Neural cell (in vitro differentiated cells): ENCODE measurements at regions not wholly inside any gene's neighbourhood (a gene's known extent, or its start where the extent isn't known, plus 50 kb on each side); places are given as distances from the start of the nearest gene placed in this dataset.

Source experiments
- H2AFZ ChIP-seq: fragments of 200-600, 300-800 bp; sonication (generic), shearing (Covaris generic); 2 replicates; pipeline ENCODE4 v1.6.0; 2014; ENCODE audit warnings: low read depth, mild to moderate bottlenecking, antibody characterized with exemption, low read length, moderate library complexity
- H3F3A ChIP-seq: fragments of 200-600 bp; shearing (Covaris generic); 2 replicates; pipeline ENCODE4 v1.6.1; 2016; ENCODE audit warnings: mild to moderate bottlenecking, moderate library complexity, mixed read lengths, antibody characterized with exemption, low read length; ENCODE audit not compliant: insufficient read depth, poor library complexity, severe bottlenecking
- H3K27ac ChIP-seq: fragments of 200-600, 300-800 bp; sonication (generic), shearing (Covaris generic); 2 replicates; pipeline ENCODE4 v1.5.1; 2014; ENCODE audit warnings: mild to moderate bottlenecking, low read length, moderate library complexity
- H3K27me3 ChIP-seq: fragments of 300-800, 200-600 bp; sonication (generic), shearing (Covaris generic); 2 replicates; pipeline ENCODE4 v1.6.0; 2014; ENCODE audit warnings: mild to moderate bottlenecking, low read depth, low read length, moderate library complexity; ENCODE audit not compliant: insufficient read depth
- H3K36me3 ChIP-seq: fragments of 300-800, 200-600 bp; sonication (generic), shearing (Covaris generic); 2 replicates; pipeline ENCODE4 v1.5.1; 2014; ENCODE audit warnings: mild to moderate bottlenecking, antibody characterized with exemption, low read length, moderate library complexity; ENCODE audit not compliant: insufficient read depth
- H3K4me2 ChIP-seq: fragments of 300-800, 200-600 bp; sonication (generic), shearing (Covaris generic); 2 replicates; pipeline ENCODE4 v1.6.0; 2014; ENCODE audit warnings: mild to moderate bottlenecking, low read length
- H3K4me3 ChIP-seq: fragments of 300-800, 200-600 bp; sonication (generic), shearing (Covaris generic); 2 replicates; pipeline ENCODE4 v1.5.1; 2014; ENCODE audit warnings: mild to moderate bottlenecking, low read length, moderate library complexity
- H3K79me2 ChIP-seq: fragments of 200-600 bp; shearing (Covaris generic); replicated peaks from 2 replicates; pipeline ENCODE4 v1.6.0; 2014; ENCODE audit warnings: mild to moderate bottlenecking, low read length, moderate library complexity; ENCODE audit not compliant: insufficient read depth
- H3K9ac ChIP-seq: fragments of 300-800, 200-600 bp; sonication (generic), shearing (Covaris generic); 2 replicates; pipeline ENCODE4 v1.6.1; 2016; ENCODE audit warnings: mild to moderate bottlenecking, low read length, mixed read lengths
- H3K9me2 ChIP-seq: fragments of 200-600 bp; shearing (Covaris generic); 2 replicates; pipeline ENCODE4 v1.6.1; 2016; ENCODE audit warnings: mild to moderate bottlenecking, low read length, mixed read lengths; ENCODE audit not compliant: insufficient read depth
- H3K9me3 ChIP-seq: fragments of 200-600, 300-800 bp; sonication (generic), shearing (Covaris generic); 2 replicates; pipeline ENCODE4 v1.6.1; 2016; ENCODE audit warnings: mild to moderate bottlenecking, mixed run types, low read length, moderate library complexity, mixed read lengths
- H4K20me1 ChIP-seq: fragments of 200-600 bp; shearing (Covaris generic); 2 replicates; pipeline ENCODE4 v1.6.1; 2016; ENCODE audit warnings: mild to moderate bottlenecking, mixed run types; ENCODE audit not compliant: insufficient read depth
- EP300 ChIP-seq: fragments of 450-650 bp; conservative IDR thresholded peaks from 2 replicates; pipeline ENCODE4 v1.6.1; 2014; ENCODE audit warnings: antibody characterized with exemption, mild to moderate bottlenecking, moderate library complexity; ENCODE audit not compliant: poor library complexity, severe bottlenecking
- EZH2 ChIP-seq: fragments of 200-600, 300-800 bp; shearing (Covaris generic), sonication (generic); IDR thresholded peaks from 2 replicates; pipeline ENCODE4 v1.6.1; 2014; ENCODE audit warnings: antibody characterized with exemption, low read length, borderline replicate concordance, mild to moderate bottlenecking; ENCODE audit not compliant: insufficient read depth, poor library complexity, severe bottlenecking
- MXI1 ChIP-seq: fragments of 450-650 bp; conservative IDR thresholded peaks from 2 replicates; pipeline ENCODE4 v1.6.1; 2014; ENCODE audit warnings: antibody characterized with exemption, mild to moderate bottlenecking; ENCODE audit not compliant: poor library complexity, severe bottlenecking
- POLR2AphosphoS5 ChIP-seq: IDR thresholded peaks from 2 replicates; pipeline ENCODE4 v1.6.1; 2012
- RAD21 ChIP-seq: fragments of 450-650 bp; conservative IDR thresholded peaks from 2 replicates; pipeline ENCODE4 v1.6.1; 2014; ENCODE audit warnings: antibody characterized with exemption, mild to moderate bottlenecking, moderate library complexity
- SMC3 ChIP-seq: fragments of 450-650 bp; conservative IDR thresholded peaks from 2 replicates; pipeline ENCODE4 v1.6.1; 2014; ENCODE audit warnings: antibody characterized with exemption, mild to moderate bottlenecking, moderate library complexity; ENCODE audit not compliant: poor library complexity
- TAF1 ChIP-seq: IDR thresholded peaks from 2 replicates; pipeline ENCODE4 v1.6.1; 2012; ENCODE audit warnings: low read depth
- TF ChIP-seq, protein P1 (sequence below): IDR thresholded peaks from 2 replicates; pipeline ENCODE4 v1.6.1; 2012; ENCODE audit warnings: borderline replicate concordance
- TF ChIP-seq, protein P2 (sequence below): fragments of 450-650 bp; IDR thresholded peaks from 2 replicates; pipeline ENCODE4 v1.5.1; 2014; ENCODE audit warnings: antibody characterized with exemption, mild to moderate bottlenecking, moderate library complexity; ENCODE audit not compliant: poor library complexity, severe bottlenecking

DNA sequence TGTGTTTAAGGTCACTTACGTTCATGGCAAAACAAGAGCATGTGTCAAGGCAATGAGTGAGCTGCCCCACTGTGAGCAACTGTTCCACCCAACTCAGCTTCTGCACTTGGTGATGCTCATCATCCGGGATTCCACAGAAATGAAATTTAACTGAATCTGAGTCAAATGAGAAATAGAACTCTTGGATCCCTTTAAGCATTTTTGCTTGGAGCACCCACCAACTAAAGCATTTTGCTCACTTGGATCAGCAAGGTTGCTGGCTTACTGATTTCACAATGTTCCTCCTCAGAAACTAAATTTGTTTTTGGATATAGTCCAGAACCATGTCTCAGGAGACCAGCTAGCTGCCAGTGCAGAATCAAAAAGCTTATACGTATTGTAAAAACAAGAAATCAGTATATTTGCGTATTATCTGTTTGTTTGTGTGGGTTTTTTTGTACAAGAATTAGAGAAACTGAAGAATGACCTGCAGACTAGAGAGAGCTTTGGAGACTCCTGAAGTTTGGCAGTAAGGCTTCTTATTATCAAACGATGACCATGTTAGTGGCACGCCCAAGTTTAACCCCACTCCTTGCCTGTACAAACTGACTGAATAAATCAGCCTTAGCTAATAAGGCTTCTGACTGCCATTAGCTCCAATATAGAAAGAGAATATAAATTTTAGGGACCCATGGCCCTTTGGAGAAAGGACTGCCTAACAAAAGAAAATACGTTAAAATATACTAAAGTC, 153.8 kb upstream of the FST start:
- Histone ChIP-seq H3K9me2 (no peaks in the 10 kb centered on the region), H3K9ac (no peak overlapping the region), H3K4me2 (no peak overlapping the region), H3K27ac (no peak overlapping the region), H3K79me2 (no peaks in the 10 kb centered on the region), H3K36me3 (no peaks in the 10 kb centered on the region), H3F3A (no peaks in the 10 kb centered on the region), H3K27me3 (no peaks in the 10 kb centered on the region), H4K20me1 (no peaks in the 10 kb centered on the region), H3K9me3 (no peaks in the 10 kb centered on the region), H2AFZ (no peak overlapping the region), H3K4me3 (no peak overlapping the region)
- TF ChIP-seq SMC3, result no peak
- TF ChIP-seq RAD21, result no peak
- TF ChIP-seq EP300, result no peak
- TF ChIP-seq, protein P1, sequence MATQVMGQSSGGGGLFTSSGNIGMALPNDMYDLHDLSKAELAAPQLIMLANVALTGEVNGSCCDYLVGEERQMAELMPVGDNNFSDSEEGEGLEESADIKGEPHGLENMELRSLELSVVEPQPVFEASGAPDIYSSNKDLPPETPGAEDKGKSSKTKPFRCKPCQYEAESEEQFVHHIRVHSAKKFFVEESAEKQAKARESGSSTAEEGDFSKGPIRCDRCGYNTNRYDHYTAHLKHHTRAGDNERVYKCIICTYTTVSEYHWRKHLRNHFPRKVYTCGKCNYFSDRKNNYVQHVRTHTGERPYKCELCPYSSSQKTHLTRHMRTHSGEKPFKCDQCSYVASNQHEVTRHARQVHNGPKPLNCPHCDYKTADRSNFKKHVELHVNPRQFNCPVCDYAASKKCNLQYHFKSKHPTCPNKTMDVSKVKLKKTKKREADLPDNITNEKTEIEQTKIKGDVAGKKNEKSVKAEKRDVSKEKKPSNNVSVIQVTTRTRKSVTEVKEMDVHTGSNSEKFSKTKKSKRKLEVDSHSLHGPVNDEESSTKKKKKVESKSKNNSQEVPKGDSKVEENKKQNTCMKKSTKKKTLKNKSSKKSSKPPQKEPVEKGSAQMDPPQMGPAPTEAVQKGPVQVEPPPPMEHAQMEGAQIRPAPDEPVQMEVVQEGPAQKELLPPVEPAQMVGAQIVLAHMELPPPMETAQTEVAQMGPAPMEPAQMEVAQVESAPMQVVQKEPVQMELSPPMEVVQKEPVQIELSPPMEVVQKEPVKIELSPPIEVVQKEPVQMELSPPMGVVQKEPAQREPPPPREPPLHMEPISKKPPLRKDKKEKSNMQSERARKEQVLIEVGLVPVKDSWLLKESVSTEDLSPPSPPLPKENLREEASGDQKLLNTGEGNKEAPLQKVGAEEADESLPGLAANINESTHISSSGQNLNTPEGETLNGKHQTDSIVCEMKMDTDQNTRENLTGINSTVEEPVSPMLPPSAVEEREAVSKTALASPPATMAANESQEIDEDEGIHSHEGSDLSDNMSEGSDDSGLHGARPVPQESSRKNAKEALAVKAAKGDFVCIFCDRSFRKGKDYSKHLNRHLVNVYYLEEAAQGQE, result no peak
- no peak for TF ChIP-seq MXI1
- no peak for TF ChIP-seq TAF1
- TF ChIP-seq, protein P2, sequence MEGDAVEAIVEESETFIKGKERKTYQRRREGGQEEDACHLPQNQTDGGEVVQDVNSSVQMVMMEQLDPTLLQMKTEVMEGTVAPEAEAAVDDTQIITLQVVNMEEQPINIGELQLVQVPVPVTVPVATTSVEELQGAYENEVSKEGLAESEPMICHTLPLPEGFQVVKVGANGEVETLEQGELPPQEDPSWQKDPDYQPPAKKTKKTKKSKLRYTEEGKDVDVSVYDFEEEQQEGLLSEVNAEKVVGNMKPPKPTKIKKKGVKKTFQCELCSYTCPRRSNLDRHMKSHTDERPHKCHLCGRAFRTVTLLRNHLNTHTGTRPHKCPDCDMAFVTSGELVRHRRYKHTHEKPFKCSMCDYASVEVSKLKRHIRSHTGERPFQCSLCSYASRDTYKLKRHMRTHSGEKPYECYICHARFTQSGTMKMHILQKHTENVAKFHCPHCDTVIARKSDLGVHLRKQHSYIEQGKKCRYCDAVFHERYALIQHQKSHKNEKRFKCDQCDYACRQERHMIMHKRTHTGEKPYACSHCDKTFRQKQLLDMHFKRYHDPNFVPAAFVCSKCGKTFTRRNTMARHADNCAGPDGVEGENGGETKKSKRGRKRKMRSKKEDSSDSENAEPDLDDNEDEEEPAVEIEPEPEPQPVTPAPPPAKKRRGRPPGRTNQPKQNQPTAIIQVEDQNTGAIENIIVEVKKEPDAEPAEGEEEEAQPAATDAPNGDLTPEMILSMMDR, result no peak
- TF ChIP-seq POLR2AphosphoS5, result no peak
- no peak for TF ChIP-seq EZH2

DNA sequence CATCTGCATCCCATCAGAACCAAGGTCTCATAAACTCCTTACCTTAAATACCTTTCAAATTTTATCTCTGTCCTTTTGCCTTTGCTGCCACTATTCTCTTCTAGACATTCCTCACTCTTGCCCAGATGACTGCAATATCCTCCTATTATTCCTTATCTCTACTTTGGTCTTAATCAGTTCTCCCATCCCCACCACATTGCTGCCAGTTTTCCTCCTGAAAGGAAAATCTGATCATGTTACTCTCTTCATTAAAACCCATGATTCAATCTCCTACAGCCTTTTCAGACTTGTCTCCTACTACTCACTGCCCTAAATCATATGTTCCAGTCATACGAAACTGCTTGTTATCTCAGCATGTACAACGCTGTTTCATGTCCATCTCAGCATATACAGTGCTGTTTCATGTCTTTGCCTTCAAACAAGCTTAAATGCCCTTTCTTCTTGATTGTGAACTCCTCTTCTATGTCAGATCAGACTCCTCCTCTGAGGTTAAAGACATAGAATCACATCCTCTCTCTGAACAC, 152.6 kb upstream of the FST start:
- Histone ChIP-seq H3K4me2 (no peak overlapping the region), H3K9me3 (no peaks in the 10 kb centered on the region), H3K27ac (no peak overlapping the region), H3K36me3 (no peaks in the 10 kb centered on the region), H3K9ac (no peak overlapping the region), H3K4me3 (no peak overlapping the region), H4K20me1 (no peaks in the 10 kb centered on the region), H2AFZ (no peak overlapping the region), H3K27me3 (no peaks in the 10 kb centered on the region), H3K9me2 (no peaks in the 10 kb centered on the region), H3F3A (no peaks in the 10 kb centered on the region), H3K79me2 (no peaks in the 10 kb centered on the region)
- TF ChIP-seq POLR2AphosphoS5, result peak; percentile 99
- TF ChIP-seq, protein P2, result no peak
- TF ChIP-seq EZH2, result no peak
- TF ChIP-seq EP300, result peak; percentile 45
- no peak for TF ChIP-seq TAF1
- TF ChIP-seq MXI1, result no peak
- TF ChIP-seq, protein P1, result no peak
- TF ChIP-seq RAD21, result no peak
- TF ChIP-seq SMC3, result no peak
